ENCODE measurements at regions not wholly inside any gene's neighbourhood (a gene's known extent, or its start where the extent isn't known, plus 50 kb on each side); places are given as distances from the start of the nearest gene placed in this dataset.
"Not testable (repeated sequence)": the region's sequence is repeated elsewhere in the genome, so short reads cannot be mapped to it uniquely, and the experiment has no call there.

GRCh38 chr2:64876137-64876647 is 113.0 kb upstream of the SLC1A4 start:
- no peak for DNase-seq (ENCODE audit: low read depth, low spot score)

GRCh38 chr2:64879745-64880144 is 109.5 kb upstream of the SLC1A4 start:
- DNase-seq (ENCODE audit: low read depth, low spot score), result no peak

GRCh38 chr2:64880193-64880951 is 108.8 kb upstream of the SLC1A4 start:
- DNase-seq (ENCODE audit: low read depth, low spot score), result no peak

- DNase-seq (ENCODE audit: low read depth, low spot score), result no peak
Measured at GRCh38 chr2:64881037-64881492, 108.1 kb upstream of the SLC1A4 start.

GRCh38 chr2:64887565-64887964 is 101.6 kb upstream of the SLC1A4 start:
- DNase-seq (ENCODE audit: low read depth, low spot score), result no peak

GRCh38 chr2:64888591-64889309 is 100.4 kb upstream of the SLC1A4 start:
- no peak for DNase-seq (ENCODE audit: low read depth, low spot score)

GRCh38 chr2:64889803-64890202 is 99.4 kb upstream of the SLC1A4 start:
- no peak for DNase-seq (ENCODE audit: low read depth, low spot score)

GRCh38 chr2:64896572-64896971 is 92.6 kb upstream of the SLC1A4 start:
- not testable (repeated sequence) for DNase-seq (ENCODE audit: low read depth, low spot score)

GRCh38 chr2:64899081-64899865 is 89.9 kb upstream of the SLC1A4 start:
- no peak for DNase-seq (ENCODE audit: low read depth, low spot score)

GRCh38 chr2:64899876-64900275 is 89.3 kb upstream of the SLC1A4 start:
- DNase-seq (ENCODE audit: low read depth, low spot score), result not testable (repeated sequence)

GRCh38 chr2:64904413-64905329 is 84.5 kb upstream of the SLC1A4 start:
- DNase-seq (ENCODE audit: low read depth, low spot score), result no peak

GRCh38 chr2:64905338-64906024 is 83.7 kb upstream of the SLC1A4 start:
- no peak for DNase-seq (ENCODE audit: low read depth, low spot score)

- DNase-seq (ENCODE audit: low read depth, low spot score), result no peak
Measured at GRCh38 chr2:64906853-64907536, 82.2 kb upstream of the SLC1A4 start.

- no peak for DNase-seq (ENCODE audit: low read depth, low spot score)
Measured at GRCh38 chr2:64908406-64908805, 80.8 kb upstream of the SLC1A4 start.

- DNase-seq (ENCODE audit: low read depth, low spot score), result no peak
Measured at GRCh38 chr2:64910523-64910922, 78.7 kb upstream of the SLC1A4 start.

- DNase-seq (ENCODE audit: low read depth, low spot score), result no peak
Measured at GRCh38 chr2:64910972-64911433, 78.2 kb upstream of the SLC1A4 start.

GRCh38 chr2:64913357-64913869 is 75.8 kb upstream of the SLC1A4 start:
- no peak for DNase-seq (ENCODE audit: low read depth, low spot score)

- no peak for DNase-seq (ENCODE audit: low read depth, low spot score)
Measured at GRCh38 chr2:64914247-64914646, 75.0 kb upstream of the SLC1A4 start.

- no peak for DNase-seq (ENCODE audit: low read depth, low spot score)
Measured at GRCh38 chr2:64914735-64915509, 74.3 kb upstream of the SLC1A4 start.

Measured in brain pericyte (primary cell).